KBM-7 (cell line): ENCODE measurements at regions not wholly inside any gene's neighbourhood (a gene's known extent, or its start where the extent isn't known, plus 50 kb on each side); places are given as distances from the start of the nearest gene placed in this dataset.
"Not testable (repeated sequence)": the region's sequence is repeated elsewhere in the genome, so short reads cannot be mapped to it uniquely, and the experiment has no call there.

Experiments used
- DNase-seq: peaks from one replicate; pipeline ENCODE4 v3.0.0-alpha.2; 2015
- in situ Hi-C: fragments of 300-500 bp; cut with MboI; formaldehyde crosslinking; loops from 2 replicates; pipeline ENCODE4 v1.14.3; 2020; ENCODE audit warnings: low sequenced_read_pairs, low pct_unique_long_range_greater_than_20kb, mixed read lengths

GRCh38 chr10:64037071-64037661, 516.0 kb downstream of the REEP3 start:
- in situ Hi-C loops: no loop called here
- no peak for DNase-seq

- no peak for DNase-seq
- in situ Hi-C loops: no loop called here
Observed at GRCh38 chr10:64038107-64038506, 516.9 kb downstream of the REEP3 start.

GRCh38 chr10:64039198-64039597, 518.0 kb downstream of the REEP3 start:
- no peak for DNase-seq
- in situ Hi-C loops: no loop called here

- DNase-seq: no peak
- in situ Hi-C loops: no loop called here
Observed at GRCh38 chr10:64040781-64041180, 519.6 kb downstream of the REEP3 start.

- in situ Hi-C loops: no loop called here
- DNase-seq: peak; percentile 82
Observed at GRCh38 chr10:64041185-64041988, 520.2 kb downstream of the REEP3 start.

- in situ Hi-C loops: no loop called here
- DNase-seq: no peak
Observed at GRCh38 chr10:64041989-64042490, 520.8 kb downstream of the REEP3 start.

GRCh38 chr10:64044098-64044497, 522.9 kb downstream of the REEP3 start:
- DNase-seq: no peak
- in situ Hi-C loops: no loop called here

GRCh38 chr10:64044957-64045632, 523.9 kb downstream of the REEP3 start:
- in situ Hi-C loops, DNase-seq: not testable (repeated sequence)

GRCh38 chr10:64054392-64054791, 533.2 kb downstream of the REEP3 start:
- in situ Hi-C loops: no loop called here
- DNase-seq: no peak

- DNase-seq: no peak
- in situ Hi-C loops: no loop called here
Observed at GRCh38 chr10:64059884-64060283, 538.7 kb downstream of the REEP3 start.

- DNase-seq: no peak
- in situ Hi-C loops: no loop called here
Observed at GRCh38 chr10:64060389-64060788, 539.2 kb downstream of the REEP3 start.

- DNase-seq: no peak
- in situ Hi-C loops: no loop called here
Observed at GRCh38 chr10:64062793-64063192, 541.6 kb downstream of the REEP3 start.

- no peak for DNase-seq
Observed at GRCh38 chr10:64067009-64067606, 545.9 kb downstream of the REEP3 start.

GRCh38 chr10:64067859-64068258, 546.7 kb downstream of the REEP3 start:
- no peak for DNase-seq
- in situ Hi-C loops: no loop called here

More at GRCh38 chr10:64067009-64067606, 545.9 kb downstream of the REEP3 start:
- in situ Hi-C loops: no loop called here

GRCh38 chr10:64070241-64070640, 549.0 kb downstream of the REEP3 start:
- no peak for DNase-seq
- in situ Hi-C loops: no loop called here

GRCh38 chr10:64071218-64071617, 550.0 kb downstream of the REEP3 start:
- DNase-seq: no peak
- in situ Hi-C loops: no loop called here

GRCh38 chr10:64075604-64076003, 554.4 kb downstream of the REEP3 start:
- no peak for DNase-seq
- in situ Hi-C loops: no loop called here

- no peak for DNase-seq
- in situ Hi-C loops: no loop called here
Observed at GRCh38 chr10:64076322-64076940, 555.2 kb downstream of the REEP3 start.

GRCh38 chr10:64079341-64079740, 558.1 kb downstream of the REEP3 start:
- in situ Hi-C loops: no loop called here
- DNase-seq: no peak
